Transverse colon (tissue), 4 donors: ENCODE measurements at regions not wholly inside any gene's neighbourhood (a gene's known extent, or its start where the extent isn't known, plus 50 kb on each side); places are given as distances from the start of the nearest gene placed in this dataset.

Experiments used
- DNase-seq: peaks from one replicate; pipeline ENCODE4 v3.0.0-alpha.2; 2019
- H3K27ac ChIP-seq, 4 donors: fragments of 200-600 bp; sonication (generic); 2 replicates each; pipeline ENCODE4 v1.5.1; 2016 to 2018; ENCODE audit warnings: inconsistent platforms in 4 of 4
- H3K27me3 ChIP-seq: fragments of 200-600 bp; sonication (generic); 2 replicates; pipeline ENCODE4 v1.5.1; 2017; ENCODE audit warnings: inconsistent platforms
- H3K36me3 ChIP-seq, 4 donors: fragments of 200-600 bp; sonication (generic); 2 replicates each; pipeline ENCODE4 v1.5.1; 2017 to 2019; ENCODE audit warnings: inconsistent platforms in 4 of 4
- H3K4me1 ChIP-seq, 4 donors: fragments of 200-600 bp; sonication (generic); 2 replicates each; pipeline ENCODE4 v1.5.1; 2017 to 2020; ENCODE audit warnings: inconsistent platforms in 4 of 4
- H3K4me3 ChIP-seq, 4 donors: fragments of 200-600 bp; sonication (generic); 1 replicate in 1 of 4; 2 replicates in 3 of 4; pipeline versions ENCODE4 v1.5.1 to v1.6.1; 2017 to 2019; ENCODE audit warnings: inconsistent platforms in 4 of 4
- H3K9me3 ChIP-seq, 2 donors: fragments of 200-600 bp; sonication (generic); 2 replicates each; pipeline ENCODE4 v1.5.1; 2017 to 2019; ENCODE audit warnings: inconsistent platforms in 2 of 2
- CTCF ChIP-seq, 5 experiments: fragments of 200-600 bp in 3 of 5; fragments of 450-650 bp in 2 of 5; sonication (generic) in 3 of 5; IDR thresholded peaks; 1 replicate in 2 of 5; 2 replicates in 3 of 5; pipeline ENCODE4 v1.5.1; 2016 to 2017; ENCODE audit warnings: antibody characterized with exemption in 5 of 5, inconsistent platforms in 3 of 5, mild to moderate bottlenecking in 2 of 5, moderate library complexity in 1 of 5
- EP300 ChIP-seq: sonication (generic); formaldehyde crosslinking; IDR thresholded peaks from one replicate; pipeline ENCODE4 v1.6.1; 2017; ENCODE audit warnings: antibody characterized with exemption, low read depth
- POLR2A ChIP-seq: fragments of 450-650 bp; IDR thresholded peaks from one replicate; pipeline ENCODE4 v1.6.1; 2016; ENCODE audit warnings: antibody characterized with exemption, mild to moderate bottlenecking, moderate library complexity
- POLR2AphosphoS5 ChIP-seq, 3 donors: sonication (generic); formaldehyde crosslinking; IDR thresholded peaks; one replicate each; pipeline ENCODE4 v1.6.1; 2016; ENCODE audit warnings: antibody characterized with exemption in 3 of 3
- WGBS, 2 donors: methylation state at CpG; one replicate each; pipeline ENCODE4 v1.1.5; 2018; ENCODE audit warnings: low coverage in 1 of 2; 5-methylcytosine and 5-hydroxymethylcytosine counted together
- in situ Hi-C, 4 donors: fragments of 200-750 bp; cut with MboI; loops; one replicate each; pipeline versions ENCODE4 v1.15.0 to v1.15.1; 2017; ENCODE audit warnings: low sequenced_read_pairs in 3 of 4, low pct_ligation_motif_present in 1 of 4, low pct_unique_long_range_greater_than_20kb in 1 of 4
- intact Hi-C: fragments of 100-400 bp; cut with DNase I; formaldehyde crosslinking; loops from one replicate; pipeline ENCODE4 v1.15.1; 2023; ENCODE audit warnings: low total_unique reads
- small RNA-seq, 4 donors: library from RNA; depleted of rRNA; stranded (forward); fragments of <200 nt; gene quantifications; one replicate each; pipeline ENCODE3, GENCODE V24; 2016

GRCh38 chr9:21750021-21750735, 52.3 kb upstream of the MTAP start:
- Histone ChIP-seq H3K27ac (no peak overlapping the region), H3K36me3 (no peaks in the 10 kb centered on the region), H3K27me3 (no peaks in the 10 kb centered on the region), H3K9me3 (no peaks in the 10 kb centered on the region), H3K4me3 (no peak overlapping the region), H3K4me1 (no peaks in the 10 kb centered on the region)
- 56 to 59% methylated on average over 3 of the region's 3 CpGs for WGBS, 2 donors
- in situ Hi-C loops = no loop called here
- intact Hi-C loops = no loop called here
- DNase-seq = no peak
- TF ChIP-seq CTCF (IDR thresholded peaks at IDR 0.05) = no peak
- TF ChIP-seq POLR2A = no peak
- TF ChIP-seq EP300 = no peak
- TF ChIP-seq POLR2AphosphoS5 (IDR thresholded peaks at IDR 0.05) = no peak

GRCh38 chr9:21751998-21752397, 50.4 kb upstream of the MTAP start:
- DNase-seq = no peak

More at GRCh38 chr9:21751998-21752397, 50.4 kb upstream of the MTAP start:
- Histone ChIP-seq H3K27me3 (peaks cover 9% of the 10 kb centered on the region), H3K4me1 (no peaks in the 10 kb centered on the region), H3K4me3 (no peak overlapping the region), H3K36me3 (no peaks in the 10 kb centered on the region), H3K27ac (no peak overlapping the region), H3K9me3 (no peaks in the 10 kb centered on the region)
- in situ Hi-C loops (no loop called here), intact Hi-C loops (no loop called here)
- TF ChIP-seq POLR2AphosphoS5 (IDR thresholded peaks at IDR 0.05) = no peak
- no peak for TF ChIP-seq POLR2A
- no peak for TF ChIP-seq EP300
- TF ChIP-seq CTCF (IDR thresholded peaks at IDR 0.05) = no peak

Small RNA genes lying in the stretch of these regions (small RNA-seq; reads per million reads assigned to genes)
- 0 to 0.28 (median 0) reads per million in 4 donors for gene RN7SL151P
